Muscle of leg (tissue), 3 donors: ENCODE measurements at regions not wholly inside any gene's neighbourhood (a gene's known extent, or its start where the extent isn't known, plus 50 kb on each side); places are given as distances from the start of the nearest gene placed in this dataset.

Source experiments
- DNase-seq: peaks from one replicate; pipeline ENCODE4 v3.0.0; 2013
- H3K27ac ChIP-seq: one replicate; pipeline ENCODE4 v1.5.1; 2013; ENCODE audit warnings: mild to moderate bottlenecking, low read length, control low read depth
- H3K27me3 ChIP-seq: one replicate; pipeline ENCODE4 v1.6.1; 2013; ENCODE audit warnings: low read length; ENCODE audit not compliant: control insufficient read depth, insufficient read depth
- H3K36me3 ChIP-seq: one replicate; pipeline ENCODE4 v1.6.1; 2013; ENCODE audit warnings: low read length; ENCODE audit not compliant: control insufficient read depth, insufficient read depth
- H3K4me1 ChIP-seq: one replicate; pipeline ENCODE4 v1.6.1; 2013; ENCODE audit warnings: low read length; ENCODE audit not compliant: control insufficient read depth, insufficient read depth
- H3K4me3 ChIP-seq: one replicate; pipeline ENCODE4 v1.5.1; 2013; ENCODE audit warnings: low read length, control low read depth
- H3K9me3 ChIP-seq: replicated peaks from 2 replicates; pipeline ENCODE4 v1.6.1; 2013; ENCODE audit warnings: low read depth, low read length; ENCODE audit not compliant: control insufficient read depth
- WGBS: methylation state at CpG from one replicate; pipeline ENCODE4 v1.1.5; 2013; ENCODE audit warnings: missing lambda C conversion rate; ENCODE audit not compliant: insufficient coverage; 5-methylcytosine and 5-hydroxymethylcytosine counted together

DNA sequence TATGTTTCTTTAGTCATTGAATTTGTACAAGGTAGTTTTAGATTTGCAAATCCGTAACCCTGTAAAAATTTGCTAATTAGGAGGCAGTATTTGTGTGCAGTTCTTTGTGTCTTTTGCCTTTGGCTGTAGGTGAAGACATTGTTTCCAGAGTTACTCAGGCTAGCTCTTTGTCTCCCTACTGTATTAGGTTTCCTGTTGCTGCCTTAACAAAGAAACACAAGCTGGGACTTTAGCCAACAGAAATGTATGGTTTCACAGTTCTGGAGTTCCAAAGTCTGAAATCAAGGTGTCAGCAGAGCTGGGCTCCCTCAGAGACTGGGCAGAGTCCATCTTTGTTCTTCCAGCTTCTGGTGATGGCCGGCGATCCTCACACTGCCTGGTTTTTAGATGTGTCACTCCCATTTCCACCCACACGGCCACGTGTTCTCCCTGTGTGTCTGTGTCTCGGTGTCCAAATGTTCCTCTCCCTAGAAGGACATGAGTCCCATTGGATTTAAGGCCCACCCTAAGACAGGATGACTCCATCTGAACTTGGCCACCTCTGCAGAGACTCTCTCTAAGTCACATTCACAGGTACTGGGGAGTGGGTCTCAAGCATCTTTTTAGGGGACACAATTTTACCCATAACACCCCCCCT is 309.7 kb downstream of the GALR1 start:
- no peak for DNase-seq
- Histone ChIP-seq H3K4me3 (no peak overlapping the region), H3K36me3 (no peaks in the 10 kb centered on the region), H3K4me1 (no peaks in the 10 kb centered on the region), H3K27ac (no peak overlapping the region), H3K27me3 (no peaks in the 10 kb centered on the region), H3K9me3 (no peaks in the 10 kb centered on the region)
- 100% methylated on average over 2 of the region's 6 CpGs for WGBS

DNA sequence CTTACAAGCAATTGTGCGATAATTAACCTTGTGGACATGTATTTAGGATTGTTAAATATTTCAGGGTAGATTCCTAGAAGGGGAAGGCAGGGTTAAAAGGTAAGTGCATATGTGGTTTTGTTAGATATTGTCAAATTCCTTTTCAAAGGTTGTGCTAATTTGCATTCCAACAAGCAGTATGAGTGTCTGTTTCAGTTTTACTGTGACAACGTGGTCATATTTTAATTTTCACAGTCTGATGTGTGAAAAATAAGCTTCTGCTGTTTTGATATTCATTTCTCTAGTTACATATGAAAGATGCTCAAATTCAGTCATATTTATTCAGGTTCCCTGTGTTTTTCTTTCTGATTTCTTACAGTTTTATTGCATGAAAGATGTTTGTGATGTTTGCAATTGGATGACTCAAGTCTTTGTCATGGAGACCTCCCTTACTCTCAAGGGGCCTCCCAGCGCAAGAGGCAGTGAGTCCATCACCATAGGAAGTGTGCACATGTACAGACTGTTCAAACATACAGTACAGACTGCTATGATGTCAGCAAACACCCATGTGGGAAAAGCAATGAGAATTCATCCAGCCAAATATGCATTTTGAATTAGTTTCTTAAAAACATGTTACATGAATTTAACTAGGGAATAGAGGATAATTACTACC is 310.8 kb downstream of the GALR1 start:
- DNase-seq: peak; percentile 30
- Histone ChIP-seq H3K27ac (no peak overlapping the region), H3K4me3 (no peak overlapping the region), H3K36me3 (no peaks in the 10 kb centered on the region), H3K4me1 (no peaks in the 10 kb centered on the region), H3K27me3 (no peaks in the 10 kb centered on the region), H3K9me3 (no peaks in the 10 kb centered on the region)
- no CpG with 5 or more reads among the region's 3 CpGs for WGBS

GRCh38 chr18:77566604-77567003 is 317.0 kb downstream of the GALR1 start:
- Histone ChIP-seq H3K27ac (no peak overlapping the region), H3K27me3 (no peaks in the 10 kb centered on the region), H3K4me1 (no peaks in the 10 kb centered on the region), H3K36me3 (no peaks in the 10 kb centered on the region), H3K4me3 (no peak overlapping the region), H3K9me3 (no peaks in the 10 kb centered on the region)
- 94% methylated on average over 7 of the region's 10 CpGs for WGBS
- no peak for DNase-seq

DNA sequence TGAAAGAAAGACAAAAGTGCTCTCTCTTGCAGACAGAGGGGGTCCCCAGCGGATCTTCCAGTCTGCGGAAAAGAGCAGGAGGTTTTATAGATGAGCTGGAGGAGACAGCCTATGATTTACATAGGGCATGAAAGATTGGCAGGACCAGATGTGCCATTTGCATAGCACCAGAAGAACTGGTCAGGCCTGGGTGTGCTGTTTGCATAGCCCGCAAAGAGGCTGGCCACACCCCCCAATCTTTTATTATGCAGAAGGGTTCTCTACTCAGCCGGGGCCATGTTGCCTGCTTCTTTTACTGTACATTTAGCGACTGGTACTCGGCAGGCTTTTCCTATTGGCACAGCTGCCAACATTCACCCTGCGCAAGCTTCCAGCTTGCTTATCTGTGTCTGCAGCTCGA is 317.6 kb downstream of the GALR1 start:
- Histone ChIP-seq H3K9me3 (no peaks in the 10 kb centered on the region), H3K27ac (no peak overlapping the region), H3K27me3 (no peaks in the 10 kb centered on the region), H3K36me3 (no peaks in the 10 kb centered on the region), H3K4me1 (no peaks in the 10 kb centered on the region), H3K4me3 (no peak overlapping the region)
- DNase-seq: no peak
- WGBS: 93% methylated on average over 4 of the region's 8 CpGs

DNA sequence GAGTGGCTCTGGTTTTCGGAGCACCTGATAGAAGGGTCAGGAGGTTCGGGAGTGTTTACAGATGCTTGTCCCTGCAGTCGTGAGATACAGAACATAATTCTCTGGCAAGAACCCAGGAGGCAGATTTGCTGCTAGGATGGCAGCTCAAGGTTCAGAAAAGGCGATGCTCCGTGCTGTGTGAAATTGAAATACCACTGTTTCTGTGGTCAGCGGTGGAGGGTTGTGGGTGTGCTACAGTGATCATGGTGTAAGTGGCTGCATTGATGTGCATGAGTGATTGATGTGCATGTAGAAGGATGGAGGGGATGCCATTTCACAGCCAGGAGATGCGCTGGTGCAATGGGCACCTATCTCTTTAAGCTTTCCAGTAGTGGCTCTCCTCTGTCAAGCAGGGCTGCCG is 322.1 kb downstream of the GALR1 start:
- Histone ChIP-seq H3K27ac (no peak overlapping the region), H3K27me3 (no peaks in the 10 kb centered on the region), H3K4me1 (no peaks in the 10 kb centered on the region), H3K36me3 (no peaks in the 10 kb centered on the region), H3K9me3 (no peaks in the 10 kb centered on the region), H3K4me3 (no peak overlapping the region)
- WGBS: 82% methylated on average over 8 of the region's 8 CpGs
- DNase-seq: no peak

DNA sequence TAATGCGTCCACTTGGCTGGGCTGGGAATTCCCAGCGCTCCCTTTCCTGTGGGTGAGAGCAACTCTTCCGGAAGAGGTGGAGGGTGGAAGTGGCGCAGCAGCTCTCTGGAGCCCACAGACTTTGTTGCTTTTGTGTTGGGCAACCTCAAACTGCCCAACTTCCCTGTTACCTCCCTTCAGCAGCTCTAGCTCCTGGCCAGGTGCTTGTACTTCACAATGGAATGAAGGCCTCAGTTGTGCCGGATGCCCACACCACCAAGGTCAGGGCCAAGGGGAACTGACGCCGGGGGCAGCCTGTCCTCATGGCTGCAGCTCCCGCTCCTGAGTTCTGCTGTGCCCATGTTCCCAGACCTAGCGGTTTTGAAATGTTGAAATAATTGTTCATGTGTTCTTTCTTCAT is 322.9 kb downstream of the GALR1 start:
- Histone ChIP-seq H3K4me1 (no peaks in the 10 kb centered on the region), H3K27me3 (no peaks in the 10 kb centered on the region), H3K27ac (no peak overlapping the region), H3K4me3 (no peak overlapping the region), H3K36me3 (no peaks in the 10 kb centered on the region), H3K9me3 (no peaks in the 10 kb centered on the region)
- no peak for DNase-seq
- 100% methylated on average over 1 of the region's 9 CpGs for WGBS

DNA sequence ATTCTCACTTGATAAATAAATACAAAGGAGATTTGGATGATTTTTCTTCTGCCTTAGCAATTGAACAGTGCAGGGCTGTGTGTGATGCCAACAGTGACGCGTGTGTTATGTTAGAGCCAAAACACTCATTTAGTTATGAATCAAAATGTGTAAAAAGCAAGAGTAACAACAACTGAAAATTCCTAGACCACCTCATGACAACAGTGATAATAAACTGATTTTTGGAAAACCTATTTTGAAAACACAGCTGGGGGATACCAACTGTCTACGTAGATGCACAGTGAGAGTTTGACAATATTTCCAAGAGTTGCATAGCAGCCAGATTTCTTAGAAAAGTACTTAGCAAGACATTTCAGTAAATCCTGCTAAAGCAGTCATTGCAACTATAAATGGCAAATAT is 323.9 kb downstream of the GALR1 start:
- WGBS: no CpG with 5 or more reads among the region's 3 CpGs
- H3K36me3 ChIP-seq: no peaks in the 10 kb centered on the region
- no peak overlapping the region for H3K4me3 ChIP-seq

DNA sequence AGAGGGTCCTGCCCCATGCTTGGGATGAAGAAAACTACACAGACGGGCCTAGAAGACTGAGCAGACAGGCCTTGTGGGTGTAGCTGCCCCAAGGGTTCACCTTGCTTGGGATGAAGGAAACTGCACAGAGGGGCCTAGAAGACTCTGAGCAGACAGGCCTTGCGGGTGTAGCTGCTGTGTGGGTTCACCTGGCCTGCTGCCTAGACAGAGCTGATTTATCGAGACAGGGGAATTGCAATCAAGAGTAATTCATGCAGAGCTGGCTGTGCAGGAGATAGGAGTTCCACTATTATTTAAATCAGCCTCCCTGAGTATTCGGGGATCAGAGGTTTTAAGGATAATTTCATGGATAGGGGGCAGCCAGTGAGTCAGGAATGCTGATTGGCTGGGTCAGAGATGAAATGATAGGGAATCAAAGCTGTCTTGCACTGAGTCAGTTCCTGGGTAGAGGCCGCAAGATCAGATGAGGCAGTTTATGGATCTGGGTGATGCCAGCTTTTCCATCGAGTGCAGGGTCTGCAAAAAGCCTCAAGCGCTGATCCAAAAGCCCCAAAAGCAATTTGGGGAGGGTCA is 341.4 kb downstream of the GALR1 start:
- no peak for DNase-seq
- Histone ChIP-seq H3K4me3 (no peak overlapping the region), H3K27me3 (peaks cover 2% of the 10 kb centered on the region), H3K27ac (no peak overlapping the region), H3K36me3 (no peaks in the 10 kb centered on the region), H3K9me3 (no peaks in the 10 kb centered on the region), H3K4me1 (no peaks in the 10 kb centered on the region)
- 63% methylated on average over 6 of the region's 7 CpGs for WGBS

More for the DNA sequence above, 323.9 kb downstream of the GALR1 start:
- H3K27me3 ChIP-seq: no peaks in the 10 kb centered on the region
- H3K4me1 ChIP-seq: no peaks in the 10 kb centered on the region
- no peaks in the 10 kb centered on the region for H3K9me3 ChIP-seq
- peak; percentile 11 for DNase-seq
- no peak overlapping the region for H3K27ac ChIP-seq

- Histone ChIP-seq H3K4me1 (peaks cover 4% of the 10 kb centered on the region), H3K27ac (no peak overlapping the region), H3K4me3 (no peak overlapping the region), H3K27me3 (peaks cover 2% of the 10 kb centered on the region), H3K36me3 (no peaks in the 10 kb centered on the region), H3K9me3 (no peaks in the 10 kb centered on the region)
- DNase-seq: no peak
- WGBS: 76% methylated on average over 5 of the region's 7 CpGs
These were observed 348.1 kb downstream of the GALR1 start for GRCh38 chr18:77597726-77598125.

DNA sequence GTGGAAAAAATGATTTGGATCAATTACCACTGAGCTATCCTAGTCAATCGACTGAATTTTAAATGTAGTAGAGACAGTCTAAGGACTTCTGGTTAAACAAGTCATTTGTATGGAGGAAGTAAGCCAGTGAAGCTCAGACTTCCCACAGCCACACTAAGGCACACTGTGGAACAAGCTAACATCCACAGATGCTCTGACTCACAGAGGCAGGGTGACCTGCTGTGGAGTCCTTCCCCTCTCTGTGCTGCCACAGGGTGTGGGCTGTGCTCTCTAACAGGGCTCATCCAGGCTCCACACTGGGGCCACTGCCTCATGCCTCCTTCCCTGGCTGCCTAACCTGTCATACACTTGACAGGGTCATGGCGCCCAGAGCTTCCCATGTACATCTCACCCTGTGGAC is 351.0 kb downstream of the GALR1 start:
- DNase-seq: no peak
- Histone ChIP-seq H3K4me3 (no peak overlapping the region), H3K27me3 (no peaks in the 10 kb centered on the region), H3K4me1 (peaks cover 4% of the 10 kb centered on the region), H3K9me3 (no peaks in the 10 kb centered on the region), H3K27ac (no peak overlapping the region), H3K36me3 (no peaks in the 10 kb centered on the region)
- WGBS: 100% methylated on average over 1 of the region's 2 CpGs
